IMR-90 (cell line): ENCODE measurements at regions not wholly inside any gene's neighbourhood (a gene's known extent, or its start where the extent isn't known, plus 50 kb on each side); places are given as distances from the start of the nearest gene placed in this dataset.

ENCODE experiments used
- ATAC-seq: fragments of 200-7000 bp; cut with Tn5 transposase; 2 replicates; pipeline ENCODE4 v1.9.1; 2020; ENCODE audit warnings: low read depth, mild to moderate bottlenecking, moderate library complexity
- BruUV-seq: library from RNA; stranded (reverse); fragments of 400-500 nt; replicated peaks from 2 replicates; lab custom pipeline; 2021; lab: Mats Ljungman, UMichigan
- CTCF ChIA-PET: fragments of 300-600 bp; formaldehyde crosslinking; extraction: SDS; loops from one replicate; lab custom pipeline; 2021; ENCODE audit warnings: antibody characterized with exemption; lab: Yijun Ruan, JAX
- POLR2A ChIA-PET: fragments of 300-600 bp; sonication (Branson Sonifier 250); formaldehyde crosslinking; loops from one replicate; lab custom pipeline; 2022; ENCODE audit warnings: antibody characterized with exemption; ENCODE audit not compliant: unreplicated experiment; lab: Charles Lee
- DNase-seq: peaks from one replicate; pipeline ENCODE4 v3.0.0; 2013
- H2AFZ ChIP-seq: replicated peaks from 2 replicates; pipeline ENCODE3; 2013; ENCODE audit warnings: low read length, mild to moderate bottlenecking; ENCODE audit not compliant: poor library complexity
- H2AK5ac ChIP-seq: 2 replicates; pipeline ENCODE4 v1.6.1; 2013; ENCODE audit warnings: low read depth, low read length, inconsistent platforms
- H2AK9ac ChIP-seq: replicated peaks from 2 replicates; pipeline ENCODE3; 2013; ENCODE audit warnings: mild to moderate bottlenecking, low read depth, low read length, moderate library complexity; ENCODE audit not compliant: poor library complexity
- H2BK120ac ChIP-seq: 2 replicates; pipeline ENCODE4 v1.6.1; 2013; ENCODE audit warnings: low read depth, low read length, inconsistent platforms
- H2BK15ac ChIP-seq: 3 replicates; pipeline ENCODE4 v1.6.1; 2013; ENCODE audit warnings: low read depth, low read length, inconsistent platforms
- H2BK20ac ChIP-seq: 2 replicates; pipeline ENCODE4 v1.6.1; 2013; ENCODE audit warnings: low read depth, mild to moderate bottlenecking, inconsistent platforms, low read length, moderate library complexity
- H2BK5ac ChIP-seq: 2 replicates; pipeline ENCODE4 v1.6.1; 2013; ENCODE audit warnings: mild to moderate bottlenecking, low read depth, low read length, inconsistent platforms; ENCODE audit not compliant: poor library complexity, severe bottlenecking
- H3K14ac ChIP-seq: replicated peaks from 2 replicates; pipeline ENCODE4 v1.6.1; 2013; ENCODE audit warnings: low read depth, low read length, inconsistent platforms
- H3K18ac ChIP-seq: 2 replicates; pipeline ENCODE4 v1.6.1; 2013; ENCODE audit warnings: low read depth, low read length, control low read depth
- H3K23ac ChIP-seq: 2 replicates; pipeline ENCODE4 v1.6.1; 2013; ENCODE audit warnings: low read depth, low read length, inconsistent platforms
- H3K27ac ChIP-seq: 2 replicates; pipeline ENCODE4 v1.5.1; 2013; ENCODE audit warnings: mild to moderate bottlenecking, control low read depth, low read length; ENCODE audit not compliant: insufficient read depth
- H3K27me3 ChIP-seq: 2 replicates; pipeline ENCODE4 v1.6.1; 2013; ENCODE audit warnings: low read length; ENCODE audit not compliant: control insufficient read depth, insufficient read depth
- H3K36me3 ChIP-seq: 2 replicates; pipeline ENCODE4 v1.6.1; 2013; ENCODE audit warnings: low read length, mixed read lengths; ENCODE audit not compliant: control insufficient read depth, insufficient read depth
- H3K4ac ChIP-seq: 2 replicates; pipeline ENCODE4 v1.6.1; 2013; ENCODE audit warnings: low read depth, low read length, inconsistent platforms
- H3K4me1 ChIP-seq: 2 replicates; pipeline ENCODE4 v1.6.1; 2013; ENCODE audit warnings: low read length, mixed read lengths; ENCODE audit not compliant: control insufficient read depth, insufficient read depth
- H3K4me2 ChIP-seq: 2 replicates; pipeline ENCODE4 v1.6.1; 2013; ENCODE audit warnings: low read depth, mild to moderate bottlenecking, control low read depth, low read length, moderate library complexity
- H3K4me3 ChIP-seq: 2 replicates; pipeline ENCODE4 v1.5.1; 2013; ENCODE audit warnings: low read depth, mild to moderate bottlenecking, control low read depth, low read length, moderate library complexity; ENCODE audit not compliant: insufficient read depth
- H3K56ac ChIP-seq: 2 replicates; pipeline ENCODE4 v1.6.1; 2013; ENCODE audit warnings: low read length, inconsistent platforms; ENCODE audit not compliant: insufficient read depth; ENCODE audit errors: extremely low read depth
- H3K79me1 ChIP-seq, 2 experiments: 2 replicates each; pipeline ENCODE4 v1.6.1; 2013; ENCODE audit warnings: low read length in 2 of 2, inconsistent platforms in 1 of 2, low read depth in 1 of 2
- H3K9ac ChIP-seq: 2 replicates; pipeline ENCODE4 v1.6.1; 2013; ENCODE audit warnings: low read depth, low read length, control low read depth
- H3K9me1 ChIP-seq: 2 replicates; pipeline ENCODE4 v1.6.1; 2013; ENCODE audit warnings: low read length, inconsistent platforms; ENCODE audit not compliant: insufficient read depth
- H3K9me3 ChIP-seq: 2 replicates; pipeline ENCODE4 v1.6.1; 2013; ENCODE audit warnings: low read length; ENCODE audit not compliant: control insufficient read depth, insufficient read depth
- H4K20me1 ChIP-seq: 2 replicates; pipeline ENCODE4 v1.6.1; 2013; ENCODE audit warnings: low read length, inconsistent platforms; ENCODE audit not compliant: insufficient read depth
- H4K5ac ChIP-seq: 2 replicates; pipeline ENCODE4 v1.6.1; 2013; ENCODE audit warnings: mild to moderate bottlenecking, low read depth, low read length, control low read depth
- H4K8ac ChIP-seq, 2 experiments: 2 replicates each; pipeline ENCODE4 v1.6.1; 2013; ENCODE audit warnings: low read depth in 2 of 2, low read length in 2 of 2, control low read depth in 1 of 2, inconsistent platforms in 1 of 2
- H4K91ac ChIP-seq: 2 replicates; pipeline ENCODE4 v1.6.1; 2013; ENCODE audit warnings: low read depth, low read length, inconsistent platforms; ENCODE audit not compliant: insufficient read depth
- BHLHE40 ChIP-seq: fragments of 150-350 bp; IDR thresholded peaks from 2 replicates; pipeline ENCODE4 v1.6.1; 2016; ENCODE audit warnings: mild to moderate bottlenecking, low read depth, low read length
- CHD1 ChIP-seq: IDR thresholded peaks from 2 replicates; pipeline ENCODE4 v1.6.1; 2012; ENCODE audit warnings: low read depth, low read length, improper control_type of control experiment
- CTCF ChIP-seq: conservative IDR thresholded peaks from 2 replicates; pipeline ENCODE4 v1.5.1; 2012; ENCODE audit warnings: mild to moderate bottlenecking, low read depth, low read length, improper control_type of control experiment
- ELK1 ChIP-seq: fragments of 150-350 bp; IDR thresholded peaks from 2 replicates; pipeline ENCODE4 v1.6.1; 2016; ENCODE audit warnings: low read depth, mild to moderate bottlenecking, low read length, moderate library complexity, borderline replicate concordance
- FOS ChIP-seq: fragments of 150-350 bp; IDR thresholded peaks from 2 replicates; pipeline ENCODE4 v1.6.1; 2016; ENCODE audit warnings: low read depth, low read length
- MAFK ChIP-seq: IDR thresholded peaks from 2 replicates; pipeline ENCODE4 v1.6.1; 2012; ENCODE audit warnings: low read depth, low read length, improper control_type of control experiment
- MAZ ChIP-seq: IDR thresholded peaks from 2 replicates; pipeline ENCODE4 v1.6.1; 2012; ENCODE audit warnings: low read depth, mild to moderate bottlenecking, low read length, improper control_type of control experiment, moderate library complexity, borderline replicate concordance
- NFE2L2 ChIP-seq: fragments of 150-350 bp; IDR thresholded peaks from 2 replicates; pipeline ENCODE4 v1.6.1; 2016; ENCODE audit warnings: low read depth, mild to moderate bottlenecking, low read length
- POLR2A ChIP-seq: IDR thresholded peaks from 2 replicates; pipeline ENCODE4 v1.6.1; 2012; ENCODE audit warnings: mild to moderate bottlenecking, low read depth, low read length
- RAD21 ChIP-seq: IDR thresholded peaks from 2 replicates; pipeline ENCODE4 v1.6.1; 2012; ENCODE audit warnings: low read length, improper control_type of control experiment
- RCOR1 ChIP-seq: IDR thresholded peaks from 2 replicates; pipeline ENCODE4 v1.6.1; 2012; ENCODE audit warnings: mild to moderate bottlenecking, low read length, improper control_type of control experiment; ENCODE audit not compliant: insufficient replicate concordance
- SMC3 ChIP-seq: fragments of 150-350 bp; IDR thresholded peaks from 2 replicates; pipeline ENCODE4 v1.6.1; 2016; ENCODE audit warnings: low read depth, mild to moderate bottlenecking, antibody characterized with exemption, low read length, moderate library complexity
- USF2 ChIP-seq: fragments of 150-350 bp; IDR thresholded peaks from 2 replicates; pipeline ENCODE4 v1.6.1; 2017; ENCODE audit warnings: mild to moderate bottlenecking, antibody characterized with exemption, low read length, low read depth
- WGBS, 2 experiments: methylation state at CpG; one replicate each; pipeline versions ENCODE4 v1.1.5 to v1.1.7; 2013; ENCODE audit warnings: missing lambda C conversion rate in 2 of 2; ENCODE audit not compliant: insufficient read length in 1 of 2; ENCODE audit errors: extremely low coverage in 2 of 2; 5-methylcytosine and 5-hydroxymethylcytosine counted together
- dilution Hi-C: fragments of 300-500 bp; cut with HindIII; formaldehyde crosslinking; loops from one replicate; pipeline ENCODE4 v1.14.3; 2018; ENCODE audit warnings: low sequenced_read_pairs; ENCODE audit not compliant: unreplicated experiment
- in situ Hi-C: fragments of 300-500 bp; cut with MboI; formaldehyde crosslinking; loops from 3 replicates; pipeline ENCODE4 v1.14.3; 2019; ENCODE audit warnings: low sequenced_read_pairs, inconsistent platforms, mixed read lengths
- intact Hi-C: fragments of 100-400 bp; cut with micrococcal nuclease; formaldehyde crosslinking; loops from 2 replicates; pipeline ENCODE4 v1.10.0; 2022

- no peak for ATAC-seq
- no TSS peak for BruUV-seq
- POLR2A ChIA-PET = no interaction called here
Observed at GRCh38 chr14:40936861-40937260, 669.8 kb upstream of the LRFN5 start.

More at GRCh38 chr14:40936861-40937260, 669.8 kb upstream of the LRFN5 start:
- Histone ChIP-seq H2BK15ac (no peak overlapping the region), H3K4ac (no peak overlapping the region), H3K9me1 (no peaks in the 10 kb centered on the region), H3K14ac (no peak overlapping the region), H3K23ac (no peak overlapping the region), H2BK5ac (no peak overlapping the region), H4K20me1 (no peaks in the 10 kb centered on the region), H3K56ac (no peak overlapping the region), H3K9me3 (no peaks in the 10 kb centered on the region), H3K36me3 (no peaks in the 10 kb centered on the region), H3K4me2 (no peak overlapping the region), H4K5ac (no peak overlapping the region), H2AK9ac (no peak overlapping the region), H2BK20ac (no peak overlapping the region), H3K79me1 (no peaks in the 10 kb centered on the region), H2AK5ac (no peak overlapping the region), H4K91ac (no peak overlapping the region), H3K27ac (no peak overlapping the region), H3K27me3 (no peaks in the 10 kb centered on the region), H4K8ac (no peak overlapping the region), H3K4me3 (no peak overlapping the region), H2AFZ (no peak overlapping the region), H2BK120ac (no peak overlapping the region), H3K18ac (no peak overlapping the region), H3K4me1 (no peaks in the 10 kb centered on the region), H3K9ac (no peak overlapping the region)
- DNase-seq = no peak
- WGBS, 2 experiments = no CpG with 5 or more reads among the region's 1 CpG
- TF ChIP-seq RAD21 = no peak
- no peak for TF ChIP-seq FOS
- TF ChIP-seq BHLHE40 = no peak
- TF ChIP-seq MAFK = no peak
- TF ChIP-seq CTCF = no peak
- no peak for TF ChIP-seq SMC3
- TF ChIP-seq POLR2A = no peak
- TF ChIP-seq RCOR1 = no peak
- TF ChIP-seq USF2 = no peak
- no peak for TF ChIP-seq CHD1
- TF ChIP-seq ELK1 = no peak
- no peak for TF ChIP-seq NFE2L2
- no peak for TF ChIP-seq MAZ
- intact Hi-C loops = no loop called here
- in situ Hi-C loops = no loop called here
- dilution Hi-C loops = no loop called here
- CTCF ChIA-PET = no interaction called here
